K562 (cell line): ENCODE measurements at regions not wholly inside any gene's neighbourhood (a gene's known extent, or its start where the extent isn't known, plus 50 kb on each side); places are given as distances from the start of the nearest gene placed in this dataset.
A peak's percentile ranks its signal among the peaks of the same experiment; 100 is the strongest.

Experiments
- ATAC-seq: fragments of 200-7000 bp; cut with Tn5 transposase; 3 replicates; pipeline ENCODE4 v1.9.1; 2020; ENCODE audit warnings: moderate library complexity
- BruUV-seq: library from RNA; stranded (reverse); fragments of 400-500 nt; replicated peaks from 2 replicates; lab custom pipeline; 2021; lab: Mats Ljungman, UMichigan
- CTCF ChIA-PET: fragments of 300-600 bp; formaldehyde crosslinking; extraction: SDS; loops from one replicate; lab custom pipeline; 2021; ENCODE audit warnings: low intra/inter-chr PET ratio; lab: Yijun Ruan, JAX
- POLR2A ChIA-PET: fragments of 300-600, 350-650 bp; sonication (Branson Sonifier 250); formaldehyde crosslinking; extraction: SDS; loops from one replicate; lab custom pipeline; 2021; ENCODE audit warnings: antibody characterized with exemption, inconsistent platforms; lab: Yijun Ruan, JAX
- DNase-seq, 4 experiments: peaks; one replicate each; pipeline versions ENCODE4 v3.0.0 to v3.0.0-alpha.2; 2011 to 2018; ENCODE audit warnings: low spot score in 3 of 4, mixed read lengths in 3 of 4; ENCODE audit errors: extremely low read depth in 1 of 4
- FAIRE-seq: peaks from 2 replicates; lab custom pipeline; 2011; peaks lifted over from hg19 to GRCh38; lab: Jason Lieb, UNC
- H2AFZ ChIP-seq: 2 replicates; pipeline ENCODE4 v1.6.0; 2011; ENCODE audit warnings: low read depth, low read length, control low read depth, inconsistent platforms
- H3K27ac ChIP-seq: fragments of 200-600 bp; 3 replicates; pipeline ENCODE4 v1.8.0; 2011; ENCODE audit warnings: low read depth, mild to moderate bottlenecking, control low read depth, inconsistent platforms, low read length, moderate library complexity, mixed read lengths; ENCODE audit errors: extremely low read depth
- H3K27me3 ChIP-seq, 2 experiments: fragments of 300-600 bp in 1 of 2; 2 replicates in 1 of 2; 3 replicates in 1 of 2; pipeline versions ENCODE4 v1.6.0 to v1.8.0; 2011; ENCODE audit warnings: inconsistent platforms in 2 of 2, low read length in 2 of 2, mild to moderate bottlenecking in 1 of 2, mixed read lengths in 1 of 2, moderate library complexity in 1 of 2; ENCODE audit not compliant: control insufficient read depth in 2 of 2, insufficient read depth in 2 of 2
- H3K36me3 ChIP-seq: fragments of 300-600 bp; 3 replicates; pipeline ENCODE4 v1.8.0; 2011; ENCODE audit warnings: mild to moderate bottlenecking, low read length, inconsistent platforms; ENCODE audit not compliant: control insufficient read depth, insufficient read depth
- H3K4me1 ChIP-seq, 2 experiments: fragments of 200-600 bp in 1 of 2; replicated peaks in 1 of 2; 2 replicates in 1 of 2; 3 replicates in 1 of 2; pipeline versions ENCODE4 v1.5.1 to v1.8.0; 2011; ENCODE audit warnings: inconsistent platforms in 2 of 2, low read length in 2 of 2, mild to moderate bottlenecking in 1 of 2, mixed read lengths in 1 of 2, moderate library complexity in 1 of 2; ENCODE audit not compliant: control insufficient read depth in 2 of 2, insufficient read depth in 2 of 2
- H3K4me2 ChIP-seq: 2 replicates; pipeline ENCODE4 v1.6.1; 2011; ENCODE audit warnings: low read length, control low read depth, inconsistent platforms, mixed read lengths; ENCODE audit not compliant: insufficient read depth
- H3K4me3 ChIP-seq: fragments of 200-600 bp; sonication (generic), shearing (Covaris generic); 2 replicates; pipeline ENCODE4 v1.5.1; 2016; ENCODE audit warnings: control low read depth, inconsistent platforms
- H3K79me2 ChIP-seq: fragments of 200-600 bp; 3 replicates; pipeline ENCODE4 v1.8.0; 2011; ENCODE audit warnings: low read length, inconsistent platforms; ENCODE audit not compliant: control insufficient read depth, insufficient read depth
- H3K9ac ChIP-seq, 2 experiments: 2 replicates each; pipeline versions ENCODE4 v1.6.0 to v1.6.1; 2011; ENCODE audit warnings: low read depth in 2 of 2, low read length in 2 of 2, control low read depth in 1 of 2, inconsistent platforms in 1 of 2, mild to moderate bottlenecking in 1 of 2, mixed read lengths in 1 of 2; ENCODE audit not compliant: insufficient read depth in 1 of 2
- H3K9me1 ChIP-seq: one replicate; pipeline ENCODE4 v1.6.0; 2011; ENCODE audit warnings: inconsistent platforms, mild to moderate bottlenecking, low read length, moderate library complexity; ENCODE audit not compliant: control insufficient read depth, insufficient read depth
- H3K9me3 ChIP-seq: replicated peaks from 2 replicates; pipeline ENCODE4 v1.5.1; 2011; ENCODE audit warnings: low read depth, low read length, inconsistent platforms; ENCODE audit not compliant: control insufficient read depth, insufficient read depth
- H4K20me1 ChIP-seq: replicated peaks from 2 replicates; pipeline ENCODE4 v1.6.1; 2011; ENCODE audit warnings: low read length, inconsistent platforms, mixed read lengths; ENCODE audit not compliant: control insufficient read depth, insufficient read depth
- C11orf30 ChIP-seq: fragments of 450-650 bp; IDR thresholded peaks from 2 replicates; pipeline ENCODE4 v1.6.1; 2016; ENCODE audit warnings: low read depth, mild to moderate bottlenecking
- FOXO4 ChIP-seq: fragments of 450-650 bp; formaldehyde crosslinking; IDR thresholded peaks from 2 replicates; pipeline ENCODE4 v1.4.0; 2020; ENCODE audit warnings: mild to moderate bottlenecking, moderate library complexity
- MNT ChIP-seq, 2 experiments: fragments of 450-650 bp; conservative IDR thresholded peaks; 2 replicates each; pipeline ENCODE4 v1.6.1; 2017; ENCODE audit warnings: mild to moderate bottlenecking in 2 of 2, moderate library complexity in 2 of 2
- ZNF24 ChIP-seq: fragments of 450-650 bp; IDR thresholded peaks from 2 replicates; pipeline ENCODE4 v1.6.1; 2016
- ZNF583 ChIP-seq: fragments of 250-450 bp; sonication (Bioruptor Pico); IDR thresholded peaks from 2 replicates; pipeline ENCODE4 v1.4.0; 2020
- ZNF77 ChIP-seq: fragments of 250-450 bp; sonication (Bioruptor Pico); IDR thresholded peaks from 2 replicates; pipeline ENCODE4 v1.5.0; 2020
- WGBS: fragments of 100-300 bp; shearing (Covaris generic); methylation state at CpG from one replicate; pipeline ENCODE4 v1.1.6; 2016; ENCODE audit warnings: low coverage, mixed read lengths; ENCODE audit not compliant: insufficient coverage; ENCODE audit errors: missing lambda C conversion rate; 5-methylcytosine and 5-hydroxymethylcytosine counted together
- in situ Hi-C: fragments of 300-500 bp; cut with MboI; formaldehyde crosslinking; loops from 4 replicates; pipeline ENCODE4 v1.15.0; 2018; ENCODE audit warnings: inconsistent platforms, mixed read lengths
- intact Hi-C: fragments of 100-400 bp; cut with micrococcal nuclease; formaldehyde crosslinking; loops from 2 replicates; pipeline ENCODE4 v1.14.2; 2022

- no peak overlapping the region for H3K9ac ChIP-seq
- WGBS = 42% methylated on average over 5 of the region's 5 CpGs
Measured at GRCh38 chrX:44785652-44786051, 58.2 kb upstream of the DUSP21 start.

GRCh38 chrX:44784241-44784640, 59.6 kb upstream of the DUSP21 start:
- BruUV-seq = no TSS peak
- WGBS = 30% methylated on average over 2 of the region's 2 CpGs
- ATAC-seq = no peak
- Histone ChIP-seq H3K36me3 (no peaks in the 10 kb centered on the region), H3K4me1 (no peaks in the 10 kb centered on the region; a peak in 1 of 5 replicates), H3K27me3 (no peaks in the 10 kb centered on the region), H3K9ac (no peak overlapping the region), H3K4me2 (no peak overlapping the region), H3K9me1 (no peaks in the 10 kb centered on the region), H3K79me2 (no peaks in the 10 kb centered on the region), H3K27ac (no peak overlapping the region), H3K9me3 (no peaks in the 10 kb centered on the region), H2AFZ (no peak overlapping the region), H4K20me1 (no peaks in the 10 kb centered on the region), H3K4me3 (no peak overlapping the region)
- in situ Hi-C loops (no loop called here), intact Hi-C loops (no loop called here)
- CTCF ChIA-PET = no interaction called here
- TF ChIP-seq ZNF24 (no peak), FOXO4 (CRISPR knock-in tag) (no peak), MNT (conservative IDR thresholded peaks at IDR 0.05) (no peak), ZNF583 (CRISPR knock-in tag) (no peak)
- POLR2A ChIA-PET = no interaction called here
- no peak for FAIRE-seq
- DNase-seq = no peak

More at GRCh38 chrX:44785652-44786051, 58.2 kb upstream of the DUSP21 start:
- in situ Hi-C loops (no loop called here), intact Hi-C loops (no loop called here)
- no peak overlapping the region for H2AFZ ChIP-seq
- H3K27ac ChIP-seq = no peak overlapping the region
- no peaks in the 10 kb centered on the region for H3K9me3 ChIP-seq
- ATAC-seq (no peak), DNase-seq (no peak), FAIRE-seq (no peak)
- H3K79me2 ChIP-seq = no peaks in the 10 kb centered on the region
- POLR2A ChIA-PET = no interaction called here
- CTCF ChIA-PET = no interaction called here
- no peak overlapping the region for H3K4me3 ChIP-seq
- TF ChIP-seq C11orf30 = 0 out of 2 replicates have a peak, but pooled peaks have one; percentile 9
- TF ChIP-seq ZNF77 = no peak
- no peak overlapping the region; the same call in 1 of the 2 replicates for H3K4me2 ChIP-seq
- BruUV-seq = no TSS peak
- no peaks in the 10 kb centered on the region for H3K9me1 ChIP-seq
- H4K20me1 ChIP-seq = no peaks in the 10 kb centered on the region
- no peaks in the 10 kb centered on the region; a peak in 1 of 5 replicates for H3K4me1 ChIP-seq
- no peaks in the 10 kb centered on the region for H3K36me3 ChIP-seq
- no peaks in the 10 kb centered on the region for H3K27me3 ChIP-seq
